ENCODE measurements at regions not wholly inside any gene's neighbourhood (a gene's known extent, or its start where the extent isn't known, plus 50 kb on each side); places are given as distances from the start of the nearest gene placed in this dataset.

- TF ChIP-seq, protein P1, sequence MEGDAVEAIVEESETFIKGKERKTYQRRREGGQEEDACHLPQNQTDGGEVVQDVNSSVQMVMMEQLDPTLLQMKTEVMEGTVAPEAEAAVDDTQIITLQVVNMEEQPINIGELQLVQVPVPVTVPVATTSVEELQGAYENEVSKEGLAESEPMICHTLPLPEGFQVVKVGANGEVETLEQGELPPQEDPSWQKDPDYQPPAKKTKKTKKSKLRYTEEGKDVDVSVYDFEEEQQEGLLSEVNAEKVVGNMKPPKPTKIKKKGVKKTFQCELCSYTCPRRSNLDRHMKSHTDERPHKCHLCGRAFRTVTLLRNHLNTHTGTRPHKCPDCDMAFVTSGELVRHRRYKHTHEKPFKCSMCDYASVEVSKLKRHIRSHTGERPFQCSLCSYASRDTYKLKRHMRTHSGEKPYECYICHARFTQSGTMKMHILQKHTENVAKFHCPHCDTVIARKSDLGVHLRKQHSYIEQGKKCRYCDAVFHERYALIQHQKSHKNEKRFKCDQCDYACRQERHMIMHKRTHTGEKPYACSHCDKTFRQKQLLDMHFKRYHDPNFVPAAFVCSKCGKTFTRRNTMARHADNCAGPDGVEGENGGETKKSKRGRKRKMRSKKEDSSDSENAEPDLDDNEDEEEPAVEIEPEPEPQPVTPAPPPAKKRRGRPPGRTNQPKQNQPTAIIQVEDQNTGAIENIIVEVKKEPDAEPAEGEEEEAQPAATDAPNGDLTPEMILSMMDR (IDR thresholded peaks at IDR 0.05; ENCODE audit: control extremely low read depth, extremely low read depth, low read depth, missing control alignments), result no peak
- POLR2A ChIA-PET, result no interaction called here
- CTCF ChIA-PET, result interaction anchor here (1.2 kb wide), 1 partner anchor 19 kb away, joined by 3 read pairs; no protein-coding TSS in a partner anchor
- no peak for DNase-seq (ENCODE audit: extremely low spot score)
These were observed 1271.0 kb upstream of the WWC1 start for GRCh38 chr5:167020418-167020817.

DNA sequence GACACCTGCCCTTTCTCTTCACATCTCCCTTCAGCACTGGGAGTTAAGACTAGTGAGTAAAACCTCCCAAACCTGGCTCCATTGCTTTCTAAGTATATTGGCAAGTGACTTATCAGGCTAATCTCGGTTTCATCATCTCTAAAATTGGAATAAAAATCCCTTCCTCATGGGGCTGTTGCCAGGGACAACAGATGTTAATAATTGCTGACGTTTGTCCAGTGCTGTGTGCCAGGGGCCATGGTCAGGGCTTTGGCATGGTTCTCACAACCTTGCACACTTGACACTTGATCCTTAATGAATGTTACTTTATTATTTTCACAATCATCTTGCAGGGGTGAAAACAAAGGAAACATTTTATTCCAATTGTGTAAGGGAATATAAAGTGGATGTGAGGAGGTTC lies 1262.0 kb upstream of the WWC1 start:
- TF ChIP-seq, protein P1 (IDR thresholded peaks at IDR 0.05; ENCODE audit: control extremely low read depth, extremely low read depth, low read depth, missing control alignments), result no peak
- POLR2A ChIA-PET, result no interaction called here
- DNase-seq (ENCODE audit: extremely low spot score), result no peak
- CTCF ChIA-PET, result interaction anchor here (1.5 kb wide), 1 partner anchor 12 kb away, joined by 3 read pairs; no protein-coding TSS in a partner anchor

DNA sequence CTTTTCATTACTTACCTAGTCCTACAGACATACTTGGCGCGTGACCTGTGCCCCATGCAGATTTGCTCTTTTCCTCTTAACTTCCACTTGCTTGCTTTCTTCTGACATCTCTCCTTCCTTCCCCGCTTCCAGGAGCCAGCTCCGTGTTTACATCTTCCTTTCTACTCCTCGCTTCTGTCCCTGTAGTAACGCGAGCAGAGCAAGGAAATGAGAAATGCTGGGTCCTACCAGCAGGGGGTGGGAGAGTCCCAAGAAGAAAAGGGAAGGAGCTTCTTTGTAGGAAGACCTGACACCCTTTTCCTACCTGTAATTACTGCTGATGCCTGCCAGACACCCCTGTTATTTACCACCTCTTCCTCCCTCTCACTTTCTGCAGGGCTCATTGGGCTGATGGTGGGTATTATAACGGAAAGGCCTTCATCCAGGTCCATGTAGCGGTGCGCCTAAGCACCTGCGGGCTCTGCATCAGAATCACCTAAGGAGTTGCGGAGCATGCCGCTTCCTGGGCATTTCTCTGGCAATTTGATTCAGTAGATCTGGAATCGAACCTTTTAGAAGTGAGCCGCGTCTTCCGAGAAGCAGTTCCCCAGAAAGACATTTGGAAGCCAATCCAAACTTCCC lies 1260.8 kb upstream of the WWC1 start:
- CTCF ChIA-PET, result interaction anchor here (1.5 kb wide), 1 partner anchor 11 kb away, joined by 3 read pairs; no protein-coding TSS in a partner anchor
- DNase-seq (ENCODE audit: extremely low spot score), result peak; percentile 6
- TF ChIP-seq, protein P1 (IDR thresholded peaks at IDR 0.05; ENCODE audit: control extremely low read depth, extremely low read depth, low read depth, missing control alignments), result no peak
- POLR2A ChIA-PET, result no interaction called here

DNA sequence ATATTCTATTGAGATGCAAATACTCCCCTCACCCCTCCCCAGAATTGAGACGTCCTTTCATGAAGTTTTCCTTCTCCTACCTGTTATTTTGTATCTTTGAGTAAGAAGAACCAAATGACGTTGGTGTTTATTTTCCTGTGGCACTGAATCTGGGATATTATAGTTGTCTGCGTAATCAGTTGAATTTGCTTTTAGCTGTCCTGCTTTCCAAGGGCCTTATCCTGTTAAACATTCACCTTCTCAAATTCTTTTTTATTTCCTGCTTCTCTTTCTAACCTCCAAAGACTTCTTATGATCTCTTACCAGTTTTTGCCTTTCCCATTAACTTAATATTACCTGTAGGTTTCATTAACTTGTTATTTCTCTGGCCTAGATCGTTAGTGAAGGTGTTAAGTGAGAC lies 1254.9 kb upstream of the WWC1 start:
- no peak for DNase-seq (ENCODE audit: extremely low spot score)
- POLR2A ChIA-PET, result no interaction called here
- TF ChIP-seq, protein P1 (IDR thresholded peaks at IDR 0.05; ENCODE audit: control extremely low read depth, extremely low read depth, low read depth, missing control alignments), result no peak
- CTCF ChIA-PET, result no interaction called here

- TF ChIP-seq, protein P1 (IDR thresholded peaks at IDR 0.05; ENCODE audit: control extremely low read depth, extremely low read depth, low read depth, missing control alignments), result peak; percentile 42
- DNase-seq (ENCODE audit: extremely low spot score), result peak; percentile 11
- ChIA-PET CTCF (interaction anchor here (0.7 to 2.2 kb wide), 8 partner anchors 8 to 57 kb away, joined by 3 to 7 read pairs (median 4); no protein-coding TSS in a partner anchor), POLR2A (no interaction called here)
These were observed 1242.3 kb upstream of the WWC1 start for GRCh38 chr5:167049043-167049663.

DNA sequence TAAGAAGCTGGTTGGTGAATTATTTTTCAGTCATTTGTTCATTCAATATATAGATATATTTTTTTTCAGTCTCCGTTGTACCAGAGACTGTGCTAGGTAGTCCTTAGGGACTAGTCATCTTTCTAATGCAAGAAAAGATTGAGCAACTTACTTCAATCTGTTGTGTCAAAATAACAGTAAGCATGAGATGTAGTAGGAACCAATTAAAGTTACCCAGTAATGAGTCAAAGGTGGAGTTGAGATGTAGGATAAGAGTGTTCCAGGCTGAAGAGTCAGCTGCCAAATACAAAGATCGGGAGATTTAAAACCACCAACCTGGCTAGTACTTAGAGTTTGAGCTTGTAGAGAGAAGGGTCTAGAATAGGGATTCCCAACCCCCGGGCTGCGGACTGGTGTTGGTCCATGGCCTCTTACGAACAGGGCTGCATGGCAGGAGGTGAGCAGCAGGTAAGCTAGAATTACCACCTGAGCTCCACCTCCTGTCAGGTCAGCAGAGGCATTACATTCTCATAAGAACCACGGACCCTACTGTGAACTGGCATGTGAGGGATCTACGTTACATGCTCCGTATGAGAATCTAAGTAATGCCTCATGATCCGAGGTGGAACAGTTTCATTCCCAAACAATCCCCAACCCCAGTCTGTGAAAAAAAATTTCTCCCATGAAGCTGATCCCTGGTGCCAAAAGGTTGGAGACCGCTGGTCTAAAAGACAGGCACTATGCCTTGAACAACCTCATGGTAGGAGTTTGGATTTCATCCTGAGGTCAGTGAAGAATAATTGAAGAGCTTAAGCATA lies 1241.5 kb upstream of the WWC1 start:
- POLR2A ChIA-PET, result no interaction called here
- CTCF ChIA-PET, result interaction anchor here (0.7 to 2.2 kb wide), 6 partner anchors 9 to 516 kb away, joined by 3 to 7 read pairs (median 4); no protein-coding TSS in a partner anchor
- DNase-seq (ENCODE audit: extremely low spot score), result no peak
- TF ChIP-seq, protein P1 (IDR thresholded peaks at IDR 0.05; ENCODE audit: control extremely low read depth, extremely low read depth, low read depth, missing control alignments), result no peak

Data from GM10248 (cell line).